ENCODE measurements at regions not wholly inside any gene's neighbourhood (a gene's known extent, or its start where the extent isn't known, plus 50 kb on each side); places are given as distances from the start of the nearest gene placed in this dataset.

DNA sequence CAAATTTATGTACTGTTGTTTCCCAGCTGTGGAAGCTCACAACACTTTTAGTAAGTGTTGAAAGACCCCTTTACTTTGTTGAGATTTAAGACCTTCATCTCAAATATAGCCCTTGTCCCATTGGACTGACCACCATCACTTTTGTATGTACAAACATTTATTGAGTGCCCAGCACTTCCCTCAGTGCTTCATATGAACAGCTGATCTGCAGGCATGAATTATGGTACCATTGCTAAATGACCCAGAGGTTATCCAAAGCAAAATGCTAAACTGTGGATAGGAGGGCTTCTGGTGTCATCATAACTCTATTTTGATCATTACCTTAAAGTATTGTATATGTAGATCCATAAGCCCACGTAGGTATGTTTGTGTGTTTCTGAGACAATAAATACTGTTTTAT, 285.7 kb upstream of the RGS6 start:
- Mint-ChIP-seq H3K4me1 (ENCODE audit: low read depth, unreplicated experiment) (peaks cover 19% of the 10 kb centered on the region), H3K9me3 (ENCODE audit: unreplicated experiment) (peaks cover 12% of the 10 kb centered on the region), H3K27me3 (ENCODE audit: low read depth, unreplicated experiment) (no peaks in the 10 kb centered on the region), H3K27ac (ENCODE audit: unreplicated experiment) (no peak overlapping the region), H3K4me3 (ENCODE audit: unreplicated experiment) (no peak overlapping the region), H3K36me3 (ENCODE audit: low read depth, unreplicated experiment) (peaks cover 9% of the 10 kb centered on the region)
- Histone ChIP-seq H3K27ac (ENCODE audit: low read depth, low read length) (no peak overlapping the region), H4K20me1 (ENCODE audit: insufficient read depth, low read length) (no peaks in the 10 kb centered on the region), H3K9me3 (ENCODE audit: insufficient read depth, low read depth, low read length) (no peaks in the 10 kb centered on the region), H3K4me1 (ENCODE audit: insufficient read depth, low read length) (peaks cover 10% of the 10 kb centered on the region), H3K27me3 (ENCODE audit: insufficient read depth, low read length) (no peaks in the 10 kb centered on the region), H3K4me3 (ENCODE audit: insufficient read depth, low read depth, low read length) (no peak overlapping the region), H2AFZ (ENCODE audit: low read depth, low read length) (no peak overlapping the region), H3K4me2 (ENCODE audit: low read length) (no peak overlapping the region), H3K9ac (ENCODE audit: low read length) (no peak overlapping the region), H3K36me3 (ENCODE audit: insufficient read depth, low read length) (no peaks in the 10 kb centered on the region), H3K79me2 (ENCODE audit: insufficient read depth, low read length) (no peaks in the 10 kb centered on the region)
- DNase-seq (ENCODE audit: low read depth) (no peak), FAIRE-seq (no peak)
- no peak for TF ChIP-seq EZH2 (IDR thresholded peaks at IDR 0.05; ENCODE audit: insufficient read depth, low read length)
- TF ChIP-seq, protein P1, sequence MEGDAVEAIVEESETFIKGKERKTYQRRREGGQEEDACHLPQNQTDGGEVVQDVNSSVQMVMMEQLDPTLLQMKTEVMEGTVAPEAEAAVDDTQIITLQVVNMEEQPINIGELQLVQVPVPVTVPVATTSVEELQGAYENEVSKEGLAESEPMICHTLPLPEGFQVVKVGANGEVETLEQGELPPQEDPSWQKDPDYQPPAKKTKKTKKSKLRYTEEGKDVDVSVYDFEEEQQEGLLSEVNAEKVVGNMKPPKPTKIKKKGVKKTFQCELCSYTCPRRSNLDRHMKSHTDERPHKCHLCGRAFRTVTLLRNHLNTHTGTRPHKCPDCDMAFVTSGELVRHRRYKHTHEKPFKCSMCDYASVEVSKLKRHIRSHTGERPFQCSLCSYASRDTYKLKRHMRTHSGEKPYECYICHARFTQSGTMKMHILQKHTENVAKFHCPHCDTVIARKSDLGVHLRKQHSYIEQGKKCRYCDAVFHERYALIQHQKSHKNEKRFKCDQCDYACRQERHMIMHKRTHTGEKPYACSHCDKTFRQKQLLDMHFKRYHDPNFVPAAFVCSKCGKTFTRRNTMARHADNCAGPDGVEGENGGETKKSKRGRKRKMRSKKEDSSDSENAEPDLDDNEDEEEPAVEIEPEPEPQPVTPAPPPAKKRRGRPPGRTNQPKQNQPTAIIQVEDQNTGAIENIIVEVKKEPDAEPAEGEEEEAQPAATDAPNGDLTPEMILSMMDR (IDR thresholded peaks at IDR 0.05; ENCODE audit: insufficient read depth, low read depth, low read length) = no peak

DNA sequence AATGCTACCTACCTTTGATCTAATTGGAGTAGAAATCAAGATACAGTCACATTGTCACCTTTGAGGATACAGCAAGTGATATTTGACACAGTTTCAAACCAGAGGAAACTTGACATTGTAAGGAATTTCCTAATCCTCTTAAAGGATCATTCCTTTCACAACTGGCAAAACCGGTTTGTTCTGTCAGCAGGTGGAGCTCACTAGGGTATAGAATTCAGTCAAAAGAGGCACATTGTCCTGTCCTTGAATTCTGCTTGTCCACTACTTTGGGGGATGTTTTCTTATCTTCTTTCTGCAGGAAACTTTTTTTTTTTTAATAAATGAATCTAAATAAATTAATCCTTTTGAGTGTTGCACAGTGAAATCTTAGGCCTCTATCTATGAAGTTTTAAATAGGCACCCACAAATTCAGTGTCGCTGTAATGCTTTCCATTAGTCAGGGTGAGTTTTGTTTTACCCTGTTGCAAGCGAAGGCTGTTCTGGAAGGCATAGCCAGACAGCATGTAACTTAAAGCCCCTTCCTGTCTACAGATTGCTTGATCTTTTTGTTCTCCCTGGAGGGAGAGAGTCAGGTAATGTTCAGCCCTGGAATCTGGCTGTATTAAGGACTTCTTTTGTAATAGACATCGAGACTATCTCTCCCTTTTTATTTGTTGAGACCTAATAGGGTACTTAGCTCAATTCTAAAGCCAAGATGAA, 285.0 kb upstream of the RGS6 start:
- Histone ChIP-seq H3K4me2 (ENCODE audit: low read length) (no peak overlapping the region), H2AFZ (ENCODE audit: low read depth, low read length) (no peak overlapping the region), H3K27me3 (ENCODE audit: insufficient read depth, low read length) (no peaks in the 10 kb centered on the region), H3K4me1 (ENCODE audit: insufficient read depth, low read length) (peaks cover 15% of the 10 kb centered on the region), H4K20me1 (ENCODE audit: insufficient read depth, low read length) (no peaks in the 10 kb centered on the region), H3K36me3 (ENCODE audit: insufficient read depth, low read length) (no peaks in the 10 kb centered on the region), H3K9ac (ENCODE audit: low read length) (no peak overlapping the region), H3K27ac (ENCODE audit: low read depth, low read length) (no peak overlapping the region), H3K79me2 (ENCODE audit: insufficient read depth, low read length) (no peaks in the 10 kb centered on the region), H3K4me3 (ENCODE audit: insufficient read depth, low read depth, low read length) (no peak overlapping the region), H3K9me3 (ENCODE audit: insufficient read depth, low read depth, low read length) (no peaks in the 10 kb centered on the region)
- FAIRE-seq (no peak), DNase-seq (ENCODE audit: low read depth) (no peak)
- no peak overlapping the region for H3K4me3 Mint-ChIP-seq (ENCODE audit: unreplicated experiment)
- peaks cover 14% of the 10 kb centered on the region for H3K9me3 Mint-ChIP-seq (ENCODE audit: unreplicated experiment)
- H3K27me3 Mint-ChIP-seq (ENCODE audit: low read depth, unreplicated experiment) = no peaks in the 10 kb centered on the region
- no peak overlapping the region for H3K27ac Mint-ChIP-seq (ENCODE audit: unreplicated experiment)
- H3K4me1 Mint-ChIP-seq (ENCODE audit: low read depth, unreplicated experiment) = peaks cover 21% of the 10 kb centered on the region
- TF ChIP-seq EZH2 (IDR thresholded peaks at IDR 0.05; ENCODE audit: insufficient read depth, low read length) = no peak
- peaks cover 12% of the 10 kb centered on the region for H3K36me3 Mint-ChIP-seq (ENCODE audit: low read depth, unreplicated experiment)

DNA sequence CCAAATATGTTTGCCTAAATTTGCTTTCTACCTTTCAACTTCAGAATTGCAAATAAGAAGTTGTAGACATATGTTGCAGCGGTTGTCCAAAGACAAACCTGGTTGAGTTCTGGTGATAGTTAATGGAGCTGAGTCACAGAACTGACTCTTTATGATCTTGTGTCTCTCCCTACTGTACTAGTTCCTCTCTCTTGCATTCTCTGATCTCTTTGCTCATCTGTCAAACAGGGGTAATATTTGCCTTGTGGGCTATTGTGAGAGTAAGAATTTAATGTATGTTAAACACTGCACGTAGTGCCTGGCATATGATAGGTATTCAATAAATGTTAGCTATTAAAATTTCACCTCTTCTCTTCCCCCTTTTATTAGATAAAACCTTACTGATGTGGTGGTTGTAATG, 283.5 kb upstream of the RGS6 start:
- no peak overlapping the region for H2AFZ ChIP-seq (ENCODE audit: low read depth, low read length)
- H3K4me3 ChIP-seq (ENCODE audit: insufficient read depth, low read depth, low read length) = no peak overlapping the region
- H3K27ac ChIP-seq (ENCODE audit: low read depth, low read length) = no peak overlapping the region
- no peaks in the 10 kb centered on the region for H3K79me2 ChIP-seq (ENCODE audit: insufficient read depth, low read length)
- H4K20me1 ChIP-seq (ENCODE audit: insufficient read depth, low read length) = no peaks in the 10 kb centered on the region
- no peak for TF ChIP-seq EZH2 (IDR thresholded peaks at IDR 0.05; ENCODE audit: insufficient read depth, low read length)
- TF ChIP-seq, protein P1 (IDR thresholded peaks at IDR 0.05; ENCODE audit: insufficient read depth, low read depth, low read length) = no peak
- H3K4me1 Mint-ChIP-seq (ENCODE audit: low read depth, unreplicated experiment) = peaks cover 21% of the 10 kb centered on the region
- peaks cover 15% of the 10 kb centered on the region for H3K4me1 ChIP-seq (ENCODE audit: insufficient read depth, low read length)
- H3K36me3 Mint-ChIP-seq (ENCODE audit: low read depth, unreplicated experiment) = peaks cover 15% of the 10 kb centered on the region
- no peak overlapping the region for H3K27ac Mint-ChIP-seq (ENCODE audit: unreplicated experiment)
- H3K9me3 Mint-ChIP-seq (ENCODE audit: unreplicated experiment) = peaks cover 14% of the 10 kb centered on the region
- DNase-seq (ENCODE audit: low read depth) (no peak), FAIRE-seq (no peak)
- H3K9me3 ChIP-seq (ENCODE audit: insufficient read depth, low read depth, low read length) = no peaks in the 10 kb centered on the region
- H3K4me3 Mint-ChIP-seq (ENCODE audit: unreplicated experiment) = no peak overlapping the region
- no peak overlapping the region for H3K4me2 ChIP-seq (ENCODE audit: low read length)
- H3K27me3 ChIP-seq (ENCODE audit: insufficient read depth, low read length) = no peaks in the 10 kb centered on the region
- no peaks in the 10 kb centered on the region for H3K36me3 ChIP-seq (ENCODE audit: insufficient read depth, low read length)
- no peaks in the 10 kb centered on the region for H3K27me3 Mint-ChIP-seq (ENCODE audit: low read depth, unreplicated experiment)
- no peak overlapping the region for H3K9ac ChIP-seq (ENCODE audit: low read length)
